SK-N-SH (cell line): ENCODE measurements at regions not wholly inside any gene's neighbourhood (a gene's known extent, or its start where the extent isn't known, plus 50 kb on each side); places are given as distances from the start of the nearest gene placed in this dataset.

Experiments used
- CTCF ChIA-PET: fragments of 300-600, 350-600 bp; formaldehyde crosslinking; extraction: SDS; loops from one replicate; lab custom pipeline; 2021; lab: Yijun Ruan, JAX
- POLR2A ChIA-PET: fragments of 350-600 bp; sonication (Branson Sonifier 250); formaldehyde crosslinking; extraction: SDS; loops from one replicate; lab custom pipeline; 2020; ENCODE audit warnings: antibody characterized with exemption, inconsistent platforms; lab: Yijun Ruan, JAX
- DNase-seq: peaks from one replicate; pipeline ENCODE4 v3.0.0; 2012
- H2AFZ ChIP-seq: fragments of 200-600 bp; sonication (generic); 2 replicates; pipeline ENCODE4 v1.8.1; 2016; ENCODE audit warnings: antibody characterized with exemption, mild to moderate bottlenecking, low read depth
- H3F3A ChIP-seq: fragments of 200-600 bp; sonication (generic); replicated peaks from 2 replicates; pipeline ENCODE3; 2016; ENCODE audit warnings: antibody characterized with exemption, mild to moderate bottlenecking; ENCODE audit not compliant: insufficient read depth
- H3K27ac ChIP-seq, 2 experiments: fragments of 200-500 bp in 1 of 2; fragments of 200-600 bp in 1 of 2; sonication (Bioruptor generic) in 1 of 2; sonication (generic), shearing (Covaris generic) in 1 of 2; 2 replicates each; pipeline versions ENCODE4 v1.5.1 to v1.6.1; 2014 to 2016; ENCODE audit warnings: low read depth in 2 of 2, inconsistent platforms in 1 of 2, low read length in 1 of 2, mild to moderate bottlenecking in 1 of 2, mixed read lengths in 1 of 2
- H3K27me3 ChIP-seq: fragments of 200-600 bp; sonication (generic), shearing (Covaris generic); 2 replicates; pipeline ENCODE4 v1.6.1; 2016; ENCODE audit warnings: mixed run types; ENCODE audit not compliant: insufficient read depth
- H3K36me3 ChIP-seq, 2 experiments: fragments of 200-500 bp in 1 of 2; fragments of 200-600 bp in 1 of 2; sonication (Bioruptor generic) in 1 of 2; sonication (generic) in 1 of 2; replicated peaks in 1 of 2; 2 replicates each; pipeline versions ENCODE3 to v1.5.1; 2014 to 2016; ENCODE audit warnings: low read length in 1 of 2, mild to moderate bottlenecking in 1 of 2; ENCODE audit not compliant: insufficient read depth in 2 of 2, control insufficient read depth in 1 of 2
- H3K4me1 ChIP-seq, 2 experiments: fragments of 200-500 bp in 1 of 2; fragments of 200-600 bp in 1 of 2; sonication (Bioruptor generic) in 1 of 2; sonication (generic), shearing (Covaris generic) in 1 of 2; 2 replicates each; pipeline versions ENCODE4 v1.5.1 to v1.6.1; 2014 to 2016; ENCODE audit warnings: low read depth in 1 of 2, low read length in 1 of 2, mixed run types in 1 of 2; ENCODE audit not compliant: insufficient read depth in 2 of 2, control insufficient read depth in 1 of 2
- H3K4me2 ChIP-seq: fragments of 200-600 bp; sonication (generic), shearing (Covaris generic); 2 replicates; pipeline ENCODE4 v1.6.1; 2017; ENCODE audit warnings: mixed run types
- H3K4me3 ChIP-seq, 2 experiments: fragments of 200-500 bp in 1 of 2; fragments of 200-600 bp in 1 of 2; sonication (Bioruptor generic) in 1 of 2; sonication (generic), shearing (Covaris generic) in 1 of 2; 2 replicates each; pipeline versions ENCODE4 v1.5.1 to v1.8.1; 2014 to 2016; ENCODE audit warnings: low read depth in 2 of 2, inconsistent platforms in 1 of 2, low read length in 1 of 2, mild to moderate bottlenecking in 1 of 2, mixed read lengths in 1 of 2, moderate library complexity in 1 of 2
- H3K79me2 ChIP-seq: fragments of 200-600 bp; sonication (generic); 2 replicates; pipeline ENCODE4 v1.8.1; 2017; ENCODE audit warnings: mild to moderate bottlenecking; ENCODE audit not compliant: insufficient read depth
- H3K9ac ChIP-seq: fragments of 200-600 bp; sonication (generic); 2 replicates; pipeline ENCODE4 v1.6.1; 2017; ENCODE audit warnings: mixed run types
- H3K9me2 ChIP-seq: fragments of 200-600 bp; sonication (generic); 2 replicates; pipeline ENCODE4 v1.6.1; 2017; ENCODE audit warnings: mixed run types
- H3K9me3 ChIP-seq: fragments of 200-600 bp; sonication (generic); 2 replicates; pipeline ENCODE4 v1.6.1; 2017; ENCODE audit warnings: mixed run types, mild to moderate bottlenecking, moderate library complexity
- H4K20me1 ChIP-seq: fragments of 200-600 bp; sonication (generic); 2 replicates; pipeline ENCODE4 v1.6.1; 2017; ENCODE audit warnings: mild to moderate bottlenecking, mixed run types; ENCODE audit not compliant: insufficient read depth
- CHD2 ChIP-seq: fragments of 150-350 bp; IDR thresholded peaks from 2 replicates; pipeline ENCODE4 v1.6.1; 2018; ENCODE audit warnings: low read length; ENCODE audit not compliant: partially characterized antibody
- CTCF ChIP-seq: fragments of 200-600 bp; sonication (generic); IDR thresholded peaks from 2 replicates; pipeline ENCODE4 v1.6.1; 2017; ENCODE audit warnings: antibody characterized with exemption, mild to moderate bottlenecking, moderate library complexity
- FOSL2 ChIP-seq: IDR thresholded peaks from 2 replicates; pipeline ENCODE4 v1.4.0; 2012; ENCODE audit warnings: low read depth, mild to moderate bottlenecking, moderate library complexity, borderline replicate concordance
- FOXJ3 ChIP-seq: sonication (generic); formaldehyde crosslinking; IDR thresholded peaks from 2 replicates; pipeline ENCODE4 v1.5.1; 2020; ENCODE audit warnings: mild to moderate bottlenecking, missing genetic modification reagents
- GABPA ChIP-seq: IDR thresholded peaks from 2 replicates; pipeline ENCODE4 v1.4.0; 2012; ENCODE audit warnings: low read depth, mild to moderate bottlenecking
- JUND ChIP-seq: IDR thresholded peaks from 2 replicates; pipeline ENCODE4 v1.4.0; 2012
- MEF2A ChIP-seq: IDR thresholded peaks from 2 replicates; pipeline ENCODE4 v1.4.0; 2012; ENCODE audit warnings: low read depth, borderline replicate concordance
- MXI1 ChIP-seq: IDR thresholded peaks from 2 replicates; pipeline ENCODE4 v1.6.1; 2012; ENCODE audit warnings: mild to moderate bottlenecking, low read depth, low read length, improper control_type of control experiment
- NFIC ChIP-seq: IDR thresholded peaks from 2 replicates; pipeline ENCODE4 v1.4.0; 2012; ENCODE audit warnings: borderline replicate concordance
- POLR2AphosphoS5 ChIP-seq: IDR thresholded peaks from 2 replicates; pipeline ENCODE4 v1.6.1; 2012; ENCODE audit warnings: low read depth, low read length
- RAD21 ChIP-seq: IDR thresholded peaks from 2 replicates; pipeline ENCODE4 v1.6.1; 2012; ENCODE audit warnings: mild to moderate bottlenecking, low read length
- RCOR1 ChIP-seq: fragments of 150-350 bp; IDR thresholded peaks from 2 replicates; pipeline ENCODE4 v1.6.1; 2017; ENCODE audit warnings: antibody characterized with exemption, low read length
- RXRA ChIP-seq: IDR thresholded peaks from 2 replicates; pipeline ENCODE4 v1.4.0; 2012; ENCODE audit warnings: low read depth, mild to moderate bottlenecking, borderline replicate concordance
- SMC3 ChIP-seq: IDR thresholded peaks from 2 replicates; pipeline ENCODE4 v1.6.1; 2012; ENCODE audit warnings: low read depth, low read length, improper control_type of control experiment
- USF2 ChIP-seq: fragments of 150-350 bp; IDR thresholded peaks from 2 replicates; pipeline ENCODE4 v1.6.1; 2017; ENCODE audit warnings: antibody characterized with exemption, low read length, low read depth, borderline replicate concordance
- YY1 ChIP-seq: IDR thresholded peaks from 2 replicates; pipeline ENCODE4 v1.4.0; 2012; ENCODE audit warnings: low read depth, mild to moderate bottlenecking
- WGBS: methylation state at CpG from one replicate; pipeline ENCODE4 v1.1.6; 2017; ENCODE audit warnings: low lambda C conversion rate; 5-methylcytosine and 5-hydroxymethylcytosine counted together
- TF ChIP-seq, protein P1 (sequence below): IDR thresholded peaks from 2 replicates; pipeline ENCODE4; 2012

- no peaks in the 10 kb centered on the region for H3K9me3 ChIP-seq
- ChIA-PET CTCF (interaction anchor here (0.6 to 1.8 kb wide), 13 partner anchors 8 to 1153 kb away, joined by 3 to 9 read pairs (median 4); no protein-coding TSS in a partner anchor), POLR2A (no interaction called here)
- DNase-seq, result no peak
- no peaks in the 10 kb centered on the region; a peak in 1 of 4 replicates for H3K4me1 ChIP-seq
- no peaks in the 10 kb centered on the region for H4K20me1 ChIP-seq
- 66% methylated on average over 3 of the region's 3 CpGs for WGBS
- no peak overlapping the region for H3K4me3 ChIP-seq
- H3K9ac ChIP-seq, result no peak overlapping the region
- H3K9me2 ChIP-seq, result no peaks in the 10 kb centered on the region
- no peak overlapping the region for H3K4me2 ChIP-seq
- no peaks in the 10 kb centered on the region for H3F3A ChIP-seq
- H3K79me2 ChIP-seq, result no peaks in the 10 kb centered on the region
- H3K36me3 ChIP-seq, result no peaks in the 10 kb centered on the region
- no peaks in the 10 kb centered on the region for H3K27me3 ChIP-seq
- no peak overlapping the region for H2AFZ ChIP-seq
- no peak overlapping the region for H3K27ac ChIP-seq
- TF ChIP-seq, protein P1, sequence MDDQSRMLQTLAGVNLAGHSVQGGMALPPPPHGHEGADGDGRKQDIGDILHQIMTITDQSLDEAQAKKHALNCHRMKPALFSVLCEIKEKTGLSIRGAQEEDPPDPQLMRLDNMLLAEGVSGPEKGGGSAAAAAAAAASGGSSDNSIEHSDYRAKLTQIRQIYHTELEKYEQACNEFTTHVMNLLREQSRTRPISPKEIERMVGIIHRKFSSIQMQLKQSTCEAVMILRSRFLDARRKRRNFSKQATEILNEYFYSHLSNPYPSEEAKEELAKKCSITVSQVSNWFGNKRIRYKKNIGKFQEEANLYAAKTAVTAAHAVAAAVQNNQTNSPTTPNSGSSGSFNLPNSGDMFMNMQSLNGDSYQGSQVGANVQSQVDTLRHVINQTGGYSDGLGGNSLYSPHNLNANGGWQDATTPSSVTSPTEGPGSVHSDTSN, result no peak
- TF ChIP-seq GABPA (no peak), RXRA (no peak), JUND (no peak)
Measured at GRCh38 chr1:75990686-75991085, 58.5 kb upstream of the ASB17 start.

DNA sequence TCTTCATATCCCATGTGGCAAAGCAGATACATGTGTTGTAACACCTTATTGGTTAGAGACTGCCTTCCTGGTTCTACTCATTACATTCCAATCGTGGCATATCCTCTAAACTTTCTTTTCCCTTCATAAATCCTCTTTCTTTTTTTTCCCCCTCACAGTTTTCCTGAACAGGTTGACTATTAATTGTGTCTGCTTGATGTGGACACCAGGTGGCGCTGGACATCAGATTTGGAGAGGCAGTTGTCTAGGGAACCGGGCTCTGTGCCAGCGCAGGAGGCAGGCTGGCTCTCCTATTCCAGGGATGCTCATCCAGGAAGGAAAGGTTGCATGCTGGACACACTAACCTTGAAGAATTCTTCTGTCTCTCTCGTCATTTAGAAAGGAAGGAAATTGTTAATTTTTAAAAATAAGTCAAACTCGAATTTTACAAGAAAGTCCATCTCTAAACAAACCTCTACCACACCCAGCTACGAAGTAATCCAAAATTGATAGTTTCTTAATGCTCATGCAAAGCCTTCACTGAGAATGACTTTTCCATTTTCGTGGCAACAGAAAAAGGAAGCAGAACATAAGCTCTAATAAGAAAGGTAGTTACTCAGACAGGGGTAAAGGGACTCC lies 59.4 kb upstream of the ASB17 start:
- Histone ChIP-seq H3K9ac (no peak overlapping the region), H3K9me2 (no peaks in the 10 kb centered on the region), H3K27me3 (no peaks in the 10 kb centered on the region), H3K79me2 (no peaks in the 10 kb centered on the region), H4K20me1 (no peaks in the 10 kb centered on the region), H3K4me3 (no peak overlapping the region; a peak in 1 of 4 replicates), H2AFZ (no peak overlapping the region), H3K4me2 (no peak overlapping the region), H3K4me1 (no peaks in the 10 kb centered on the region; a peak in 1 of 4 replicates), H3F3A (peaks cover 4% of the 10 kb centered on the region), H3K27ac (no peak overlapping the region; a peak in 1 of 4 replicates), H3K9me3 (no peaks in the 10 kb centered on the region), H3K36me3 (no peaks in the 10 kb centered on the region)
- whole genome bisulfite sequencing, result 14% methylated on average over 8 of the region's 8 CpGs
- DNase-seq, result peak; percentile 75
- TF ChIP-seq RAD21, result peak; percentile 90
- no peak for TF ChIP-seq FOSL2
- TF ChIP-seq FOXJ3 (CRISPR knock-in tag), result no peak
- no peak for TF ChIP-seq MEF2A
- no peak; the same call in 1 of the 2 replicates for TF ChIP-seq MXI1
- peak; percentile 98 for TF ChIP-seq NFIC
- TF ChIP-seq YY1, result no peak
- TF ChIP-seq CTCF, result peak; percentile 89
- TF ChIP-seq RCOR1, result peak; percentile 57; the same call in 1 of the 2 replicates
- TF ChIP-seq POLR2AphosphoS5, result peak; percentile 23; the same call in 1 of the 2 replicates
- no peak for TF ChIP-seq USF2
- peak; percentile 26 for TF ChIP-seq CHD2
- TF ChIP-seq SMC3, result peak; percentile 90
- POLR2A ChIA-PET, result no interaction called here
- CTCF ChIA-PET, result interaction anchor here (0.6 to 1.8 kb wide), 13 partner anchors 9 to 1153 kb away, joined by 3 to 9 read pairs (median 4); no protein-coding TSS in a partner anchor
